ENCODE measurements at regions not wholly inside any gene's neighbourhood (a gene's known extent, or its start where the extent isn't known, plus 50 kb on each side); places are given as distances from the start of the nearest gene placed in this dataset.

DNA sequence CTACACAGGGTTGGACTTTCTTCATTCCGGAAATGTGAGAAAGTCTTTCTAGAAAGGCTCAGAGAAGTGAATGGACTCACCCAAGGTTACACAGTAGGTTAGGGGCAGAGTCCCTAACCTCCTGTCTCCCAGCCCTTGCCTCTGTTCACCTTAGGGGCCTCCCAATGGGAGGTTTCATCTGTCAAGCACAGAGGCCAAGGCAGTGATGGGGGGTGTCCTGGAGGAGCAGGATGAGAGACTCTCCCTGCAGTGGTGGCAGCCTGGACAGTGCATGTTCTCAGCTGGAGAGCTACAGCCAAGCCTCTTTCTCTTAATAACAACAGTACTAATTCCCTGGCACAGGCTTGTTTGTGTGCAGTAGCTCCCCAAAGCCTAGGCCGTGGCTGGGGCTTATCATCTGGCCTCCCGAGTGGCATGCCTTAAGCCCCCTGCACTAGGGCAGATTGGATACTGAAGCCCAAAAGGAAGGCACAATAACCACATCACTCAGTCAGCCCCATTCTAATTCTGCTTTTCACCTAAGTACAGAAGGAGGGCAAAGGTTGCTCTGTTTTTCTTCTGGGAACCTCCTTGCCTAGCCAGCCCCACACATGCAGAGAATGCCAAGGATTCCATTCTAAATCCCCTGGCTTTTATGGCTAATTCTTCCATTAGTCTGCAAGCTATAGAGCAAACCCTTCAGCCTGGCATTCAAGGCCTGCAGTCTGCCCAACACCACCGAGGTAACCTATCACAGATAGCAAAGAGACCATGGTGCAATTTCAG lies 50.2 kb upstream of the XPA start:
- DNase-seq (ENCODE audit: low read depth in 2 of 2) = no peak

DNA sequence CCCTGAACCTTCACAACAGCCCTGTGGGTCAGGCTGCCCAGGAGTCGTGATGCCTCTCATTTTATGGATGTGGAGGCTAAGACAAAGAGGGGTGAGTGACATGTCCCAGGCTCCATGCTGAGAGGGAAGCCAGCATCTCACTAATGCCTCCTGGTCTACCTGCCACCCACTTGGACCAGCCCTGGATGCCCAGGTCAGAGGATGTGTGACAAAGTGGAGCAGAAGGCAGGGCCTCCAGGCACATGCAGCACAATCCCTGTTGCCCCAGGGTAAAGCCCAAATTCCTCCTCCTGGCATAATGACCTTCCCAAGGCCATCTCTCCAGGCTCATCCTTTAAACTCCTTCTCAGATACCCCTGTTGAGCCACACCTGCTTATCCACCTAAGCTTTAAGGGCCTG lies 51.4 kb upstream of the XPA start:
- DNase-seq (ENCODE audit: low read depth in 2 of 2) = no peak

DNA sequence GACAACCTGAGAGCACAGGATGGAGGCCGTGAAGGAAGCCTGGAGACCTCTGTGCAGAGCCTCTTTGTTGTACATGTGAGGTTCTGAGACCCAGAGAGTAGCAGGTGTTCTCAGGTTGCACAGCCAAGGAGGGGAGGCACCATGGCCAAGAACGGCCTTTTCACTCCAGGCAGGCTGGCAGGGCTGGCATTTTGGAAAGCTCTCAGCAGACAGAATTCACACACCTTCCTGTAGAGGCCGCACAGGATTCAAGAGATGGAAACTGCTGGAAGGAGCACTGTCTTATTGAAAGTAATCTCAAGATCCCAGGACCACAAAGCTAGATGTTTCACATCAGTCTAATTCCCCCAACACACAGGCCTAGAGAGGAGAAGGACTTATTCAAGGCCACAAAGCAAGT lies 52.8 kb upstream of the XPA start:
- DNase-seq (ENCODE audit: low read depth in 2 of 2) = no peak

DNA sequence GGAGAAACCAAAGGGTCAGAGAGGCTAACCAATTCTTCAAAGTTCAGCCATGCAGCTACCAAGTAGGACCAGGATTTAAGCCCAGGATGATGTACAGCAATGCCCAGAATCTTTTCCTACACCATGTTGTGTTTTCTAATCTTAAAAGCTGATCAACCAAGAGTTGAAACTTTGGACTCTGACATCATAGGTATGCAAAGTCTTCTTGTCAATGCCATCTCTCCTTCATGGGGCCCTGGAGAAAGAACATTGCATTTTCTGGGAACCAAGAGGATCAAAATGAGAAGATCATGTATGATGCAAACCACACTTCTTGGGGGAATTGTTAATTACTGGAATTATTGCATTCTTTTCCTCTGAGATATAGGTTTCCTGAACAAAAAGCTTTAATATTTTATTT lies 54.4 kb upstream of the XPA start:
- DNase-seq (ENCODE audit: low read depth in 2 of 2) = no peak

DNA sequence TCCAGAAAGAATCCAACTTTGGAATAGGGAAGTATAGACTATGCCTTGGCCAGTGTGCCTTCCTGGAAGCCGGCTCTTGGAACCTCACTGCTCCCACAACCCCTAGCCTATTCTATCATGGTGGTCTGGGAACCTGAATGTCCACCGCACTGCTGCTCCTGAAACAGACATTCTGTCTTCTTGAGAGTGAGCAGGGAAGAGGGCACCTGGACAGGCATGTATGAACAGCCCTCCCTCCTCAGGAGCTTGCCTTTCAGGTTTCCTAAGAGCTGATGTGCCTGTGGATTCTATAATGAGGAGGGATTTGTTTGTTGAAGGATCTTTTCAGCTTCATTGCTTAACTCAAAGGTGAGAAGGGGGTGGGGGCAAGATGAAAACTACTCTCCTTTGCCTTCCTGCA lies 55.1 kb upstream of the XPA start:
- no peak for DNase-seq (ENCODE audit: low read depth in 2 of 2)

DNA sequence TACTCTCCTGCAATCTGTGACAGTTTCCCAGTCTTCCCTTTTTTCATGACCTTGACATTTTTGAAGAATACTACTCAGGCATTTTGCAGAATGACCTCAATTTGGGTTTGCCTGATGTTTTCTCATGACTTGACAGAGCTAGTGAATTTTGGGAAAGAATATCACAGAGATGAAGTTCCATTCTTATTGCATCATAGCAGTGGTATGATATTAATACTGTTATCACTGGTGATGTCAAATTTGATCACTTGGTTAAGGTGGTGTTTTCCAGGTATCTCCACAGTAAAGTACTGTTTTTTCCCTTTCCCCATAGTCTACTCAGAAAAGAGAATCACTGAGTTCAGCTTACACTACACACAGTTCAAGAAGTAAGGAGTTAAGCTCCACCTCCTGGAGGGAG lies 56.2 kb upstream of the XPA start:
- no peak for DNase-seq (ENCODE audit: low read depth in 2 of 2)

DNA sequence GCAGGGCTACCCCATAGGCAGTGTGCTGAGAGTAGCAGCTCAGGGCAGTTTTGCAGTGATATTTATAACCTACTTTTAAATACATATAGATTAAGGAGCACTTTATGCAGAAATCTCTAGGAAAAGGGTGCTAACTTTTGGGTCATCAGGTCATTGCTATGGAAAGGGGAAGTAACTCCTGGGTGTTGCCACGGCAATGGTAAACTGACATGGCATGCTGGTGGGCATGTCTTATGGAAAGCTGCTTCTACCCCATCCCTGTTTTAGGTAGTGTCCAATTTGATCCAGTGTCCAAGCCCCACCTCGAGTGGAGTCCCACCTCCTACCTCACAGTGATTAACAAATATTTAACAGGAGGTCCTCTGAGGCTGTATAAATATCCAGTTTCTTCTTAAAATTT lies 56.8 kb upstream of the XPA start:
- DNase-seq (ENCODE audit: low read depth in 2 of 2) = no peak

DNA sequence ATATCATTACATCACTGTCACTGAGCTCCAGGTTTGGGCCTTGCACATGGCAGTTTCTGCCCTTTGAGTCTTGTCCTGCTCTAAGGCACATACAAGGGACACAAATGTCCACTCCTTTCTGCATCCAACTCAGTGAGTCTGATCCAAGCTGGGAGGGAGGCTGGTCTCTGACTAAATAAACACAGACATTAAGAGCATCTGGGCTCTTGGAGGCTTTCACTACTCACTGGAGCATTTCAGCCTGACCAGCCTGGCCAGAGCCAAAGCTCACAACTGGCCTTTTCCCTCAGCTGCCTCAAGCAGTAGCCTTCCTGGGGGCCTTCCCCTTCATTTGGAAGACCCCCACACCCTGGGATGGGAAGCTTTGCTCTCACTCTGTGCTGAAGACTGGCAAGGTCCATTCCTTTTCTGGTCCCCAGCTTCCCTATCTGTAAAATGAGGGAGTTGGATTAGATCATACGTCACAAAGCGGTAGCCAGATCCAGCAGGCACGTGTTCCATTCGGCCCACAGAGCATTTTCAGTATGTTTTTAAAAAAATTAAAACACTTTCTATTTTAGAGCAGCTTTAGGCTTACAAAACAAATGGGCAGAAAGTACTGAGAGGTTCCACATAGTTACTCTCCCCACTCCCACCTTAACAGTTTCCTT lies 58.6 kb upstream of the XPA start:
- DNase-seq (ENCODE audit: low read depth in 2 of 2) = no peak

DNA sequence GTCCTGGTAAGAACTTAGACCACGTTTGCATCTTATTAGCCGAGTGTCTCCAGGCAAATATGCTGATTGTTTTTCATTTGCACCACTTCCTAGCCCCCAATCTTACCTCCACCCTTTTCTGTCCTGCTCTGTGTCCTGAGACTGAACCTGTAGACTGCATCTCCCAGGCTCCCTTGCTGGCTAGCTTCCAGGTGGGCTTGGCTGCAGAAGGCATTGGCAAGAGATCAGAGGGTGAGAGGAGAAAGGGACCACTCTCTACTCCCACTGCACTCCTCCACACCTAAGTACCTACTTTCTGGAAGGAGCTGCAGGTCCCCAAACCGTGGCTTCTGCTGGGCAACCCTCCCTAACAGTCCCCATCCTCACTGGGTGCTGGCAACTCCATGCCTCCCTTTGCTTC lies 59.9 kb upstream of the XPA start:
- DNase-seq (ENCODE audit: low read depth in 2 of 2) = no peak

DNA sequence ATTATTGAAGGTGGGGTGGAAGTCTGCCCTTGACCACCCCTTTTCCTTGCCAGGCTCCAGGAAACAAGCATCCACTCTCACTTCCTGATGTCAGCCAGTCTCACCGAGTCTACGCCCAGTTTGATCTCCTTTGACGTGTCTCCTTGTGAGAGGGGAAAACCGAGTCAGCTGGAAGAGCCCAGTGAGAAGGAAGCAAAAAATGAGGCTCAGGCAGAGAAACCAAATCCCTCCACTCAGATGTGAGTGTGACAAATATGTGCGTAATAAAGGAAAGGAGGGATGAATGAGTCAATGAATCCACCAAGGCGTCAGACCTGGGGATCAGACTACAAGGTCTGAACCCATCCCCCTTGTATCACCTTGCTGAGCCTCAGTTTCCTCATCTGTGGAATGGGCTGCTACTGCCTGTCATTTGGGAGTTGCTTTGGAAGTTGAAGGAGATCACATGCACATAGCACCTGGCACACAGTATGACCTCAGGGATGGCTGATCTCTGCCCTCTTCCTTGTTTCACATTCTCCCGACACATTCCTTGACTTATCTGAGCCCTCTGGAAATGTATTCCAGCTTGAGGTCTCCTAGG lies 61.3 kb upstream of the XPA start:
- no peak for DNase-seq (ENCODE audit: low read depth in 2 of 2)

DNA sequence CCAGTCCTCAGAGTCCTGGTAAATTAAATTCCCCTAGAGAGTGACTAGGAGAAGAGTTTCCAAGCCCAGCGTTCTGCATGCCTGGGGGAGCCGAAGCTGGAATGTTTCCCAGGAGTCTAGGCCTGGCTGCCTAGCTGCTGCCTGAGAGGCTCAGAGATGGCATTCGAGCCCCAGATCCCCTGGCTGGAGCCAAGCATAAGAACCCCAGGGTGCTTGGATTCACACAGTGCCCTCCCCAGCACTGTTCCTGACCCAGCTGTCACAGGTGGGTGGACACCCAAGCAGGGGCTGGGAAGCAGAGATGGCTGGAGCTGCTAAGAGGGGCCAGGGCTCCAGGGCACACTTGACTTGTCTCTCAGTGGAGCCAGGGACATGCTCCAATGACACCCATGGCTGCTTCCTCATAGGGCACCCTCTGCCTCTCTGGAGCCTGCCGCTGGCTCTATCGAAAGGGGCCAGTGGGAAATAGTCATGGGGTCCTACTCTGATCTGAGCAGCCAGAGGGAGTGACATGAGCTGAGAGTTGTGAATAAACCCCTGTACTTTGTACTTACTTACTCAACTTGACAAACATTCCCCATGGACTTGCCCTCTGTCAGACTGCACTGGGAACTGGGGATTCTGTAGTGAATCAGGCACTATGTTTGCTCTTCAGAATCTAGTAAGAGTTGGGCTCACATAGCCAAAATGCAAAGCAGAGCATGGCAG lies 62.6 kb upstream of the XPA start:
- DNase-seq (ENCODE audit: low read depth in 2 of 2) = no peak

DNA sequence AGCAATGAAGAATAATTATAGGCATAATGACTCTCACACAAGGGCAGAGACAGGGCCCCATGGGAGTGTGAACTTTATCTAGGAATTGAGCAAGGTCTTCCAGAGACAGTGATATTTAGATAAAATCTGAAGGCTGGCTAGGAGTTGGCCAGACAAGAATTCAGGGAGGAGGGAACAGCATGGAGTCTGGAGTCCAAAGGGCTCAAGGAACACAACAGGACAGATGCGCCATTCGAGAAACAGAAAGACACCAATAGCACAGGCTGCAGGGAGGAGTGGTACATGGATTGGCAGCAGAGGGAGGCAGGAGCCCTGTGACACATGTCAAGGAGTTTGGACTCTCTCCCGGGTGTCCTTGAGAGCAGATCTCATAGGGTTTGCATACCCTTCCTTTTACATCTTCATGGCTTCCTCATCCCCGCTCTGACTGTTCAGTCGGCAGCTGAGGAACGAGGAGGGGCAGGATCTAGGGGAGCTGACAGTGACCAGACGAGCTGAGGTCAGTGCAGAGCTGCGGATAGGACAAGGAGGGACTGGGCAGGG lies 64.0 kb upstream of the XPA start:
- no peak for DNase-seq (ENCODE audit: low read depth in 2 of 2)

DNA sequence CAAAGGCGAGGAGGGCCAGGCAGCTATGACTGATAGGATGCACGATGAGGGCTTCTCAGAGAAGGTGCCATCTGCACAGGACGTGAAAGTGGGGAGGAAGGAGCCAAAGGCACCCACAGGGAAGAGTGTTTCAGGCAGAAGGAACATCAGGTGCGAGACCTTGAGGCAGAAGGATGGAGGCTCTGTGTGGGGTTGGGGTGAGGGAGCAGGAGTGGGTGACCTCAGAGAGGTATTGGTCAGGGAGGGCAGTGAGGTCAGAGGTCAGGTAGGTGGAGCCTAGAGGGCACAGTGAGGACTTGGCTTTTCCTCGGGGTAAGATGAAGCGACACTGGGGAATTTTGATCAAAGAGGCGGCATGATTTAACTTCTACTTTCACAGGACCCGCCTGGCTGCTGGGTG lies 64.7 kb upstream of the XPA start:
- no peak for DNase-seq (ENCODE audit: low read depth in 2 of 2)

DNA sequence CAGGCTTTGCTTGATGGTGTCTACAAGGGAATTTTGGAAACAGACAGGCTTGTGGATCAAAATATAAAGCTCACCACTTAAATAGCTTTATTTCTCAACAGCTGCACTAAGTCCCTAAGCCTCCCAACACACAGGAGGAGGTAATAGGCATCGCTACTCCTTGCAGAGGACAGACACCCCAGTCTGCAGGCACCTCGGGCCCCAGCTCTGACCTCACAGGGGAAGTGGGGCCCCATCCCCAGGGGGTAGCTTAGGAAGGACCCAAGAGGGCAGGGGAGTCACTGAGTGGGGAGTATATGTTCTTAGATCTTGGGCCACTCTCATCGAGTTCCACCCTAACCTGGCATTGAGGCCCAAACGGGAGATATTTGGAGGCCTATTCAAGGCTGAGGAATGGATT lies 66.7 kb upstream of the XPA start:
- DNase-seq (ENCODE audit: low read depth in 2 of 2) = no peak

DNA sequence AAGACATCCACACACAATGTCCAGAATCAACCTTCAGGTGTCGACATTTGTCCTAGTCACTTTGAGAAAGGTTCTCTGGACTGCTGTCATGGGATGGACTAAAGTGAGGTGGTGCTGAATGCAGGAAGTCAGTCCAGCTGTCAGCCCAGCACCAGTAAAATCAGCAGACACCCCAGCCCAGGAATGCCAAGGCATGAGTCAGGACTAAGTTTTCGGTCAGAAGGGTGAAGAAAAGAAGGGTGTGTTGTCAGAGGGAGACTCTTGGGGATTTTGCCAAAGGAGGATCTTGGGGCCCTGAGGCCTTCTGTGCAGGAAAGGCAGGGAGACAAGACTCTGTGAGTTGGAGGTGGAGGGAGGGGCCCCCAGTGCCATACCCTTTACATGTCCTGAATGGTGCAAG lies 69.0 kb upstream of the XPA start:
- no peak for DNase-seq (ENCODE audit: low read depth in 2 of 2)

DNA sequence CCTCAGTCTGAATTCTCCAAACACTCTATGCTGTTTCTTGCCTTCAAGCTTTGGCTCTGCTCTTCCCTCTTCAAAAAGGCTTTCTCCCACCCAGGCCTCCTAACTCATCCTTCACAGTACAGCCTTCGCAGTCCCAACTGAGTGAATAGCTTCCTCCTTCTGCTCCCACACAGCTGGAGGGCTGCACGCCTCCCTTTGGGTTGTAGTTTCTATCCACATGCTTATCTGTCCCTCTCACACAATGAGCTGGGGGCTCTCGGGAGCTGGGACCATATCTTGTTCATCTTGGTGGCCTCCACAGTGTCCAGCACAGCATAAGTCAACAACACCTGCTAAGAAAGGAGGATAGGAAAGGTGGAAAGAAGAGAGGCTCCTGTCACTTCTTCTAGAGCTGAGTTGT lies 69.5 kb upstream of the XPA start:
- DNase-seq (ENCODE audit: low read depth in 2 of 2) = no peak

DNA sequence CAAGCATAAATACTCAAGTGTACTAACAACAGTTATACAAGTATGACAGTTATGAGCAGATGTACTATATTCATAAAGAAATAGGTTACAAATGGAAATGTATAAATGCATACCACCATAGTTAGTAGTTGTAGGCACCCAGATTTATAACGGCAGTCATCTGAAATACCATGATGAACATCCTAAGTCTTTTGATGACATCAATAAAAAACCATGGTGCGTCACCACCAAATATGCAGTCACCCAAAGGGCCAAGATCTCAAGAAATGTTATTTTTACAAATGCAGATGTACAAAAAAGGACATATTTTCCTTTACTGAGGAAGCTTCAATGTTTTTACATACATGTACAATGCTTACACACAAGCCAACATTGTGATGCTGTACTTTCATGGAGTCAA lies 70.8 kb upstream of the XPA start:
- no peak for DNase-seq (ENCODE audit: low read depth in 2 of 2)

DNA sequence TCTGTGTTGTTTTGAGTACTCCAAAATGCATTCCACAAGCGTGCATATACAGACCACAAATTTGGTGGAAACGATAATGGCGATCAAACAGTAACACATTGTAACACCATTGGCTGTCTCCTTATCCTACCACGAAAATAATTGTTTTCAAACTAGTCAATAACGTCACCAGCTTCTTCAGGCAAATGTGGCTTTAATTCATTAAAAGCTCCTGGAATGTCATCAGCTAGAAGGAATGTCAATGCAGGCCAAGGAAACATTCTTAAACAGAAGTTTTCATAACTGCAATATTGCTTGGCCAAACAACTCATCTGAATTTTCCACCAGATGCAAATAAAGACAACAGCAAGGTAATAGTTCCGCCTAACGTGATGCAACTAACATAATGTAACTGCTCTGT lies 71.6 kb upstream of the XPA start:
- DNase-seq (ENCODE audit: low read depth in 2 of 2) = no peak

DNA sequence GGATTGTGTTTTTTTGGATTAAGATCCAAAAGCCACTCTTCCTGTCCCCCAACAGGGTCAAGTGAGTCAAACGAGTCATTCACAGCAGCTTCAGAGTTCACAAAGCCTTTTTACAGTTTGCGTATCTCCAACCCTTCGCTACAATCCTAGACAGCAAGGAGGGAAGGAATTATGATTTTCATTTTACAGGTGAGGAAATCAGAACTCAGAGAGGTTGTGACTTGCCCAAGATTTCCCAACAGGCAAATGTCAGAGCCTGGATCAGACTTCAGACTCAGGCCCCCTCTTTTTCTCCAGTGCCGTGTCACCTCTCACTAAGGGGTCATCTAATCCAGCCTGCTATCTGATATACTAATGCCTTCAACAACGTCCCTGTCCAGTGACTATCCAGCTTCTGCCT lies 72.1 kb upstream of the XPA start:
- DNase-seq (ENCODE audit: low read depth in 2 of 2) = no peak

DNA sequence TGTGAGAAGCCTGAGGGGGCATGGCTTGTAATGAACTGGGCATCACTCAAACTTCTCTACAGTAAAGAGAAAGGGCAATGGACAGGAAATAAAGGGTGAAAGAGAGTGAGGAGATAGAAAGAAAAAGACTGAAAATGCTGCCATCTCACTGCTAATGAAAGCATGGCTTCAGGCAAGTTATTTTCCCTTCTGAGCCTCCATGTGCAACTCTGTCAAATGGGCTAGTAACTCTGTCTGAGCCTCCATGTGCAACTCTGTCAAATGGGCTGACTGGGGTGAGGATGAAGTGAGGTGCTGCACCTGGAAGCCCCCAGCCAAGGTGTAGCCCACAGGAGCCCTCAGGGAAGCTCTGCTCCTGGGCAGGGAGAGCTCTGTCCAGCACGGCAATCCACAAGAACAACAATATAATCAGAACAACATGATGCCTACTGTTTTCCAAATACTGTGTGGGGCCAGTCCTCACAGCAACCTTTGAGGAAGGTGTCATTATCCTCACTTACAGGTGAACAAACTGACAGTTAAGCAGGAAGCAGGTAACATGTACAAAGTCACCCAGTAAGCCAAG lies 73.8 kb upstream of the XPA start:
- no peak for DNase-seq (ENCODE audit: low read depth in 2 of 2)

DNA sequence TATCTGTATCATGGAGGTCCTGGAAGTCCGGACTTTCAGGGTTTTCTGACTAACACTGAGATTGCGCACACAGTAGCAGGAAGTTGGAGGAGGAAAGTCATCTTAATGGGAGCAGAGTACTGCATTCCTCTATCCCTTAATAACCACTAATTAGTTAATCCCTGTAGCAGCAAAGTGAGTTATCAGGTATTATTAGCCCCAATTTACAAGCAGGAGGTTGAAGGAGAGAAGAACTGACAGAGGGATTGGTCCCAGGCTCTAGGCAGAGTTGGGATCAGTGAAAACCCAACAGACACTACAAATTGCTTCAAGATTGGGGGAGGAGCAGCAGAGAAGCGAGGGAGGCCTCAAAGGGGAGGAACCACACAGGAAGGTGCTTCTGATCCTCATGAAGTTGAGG lies 74.5 kb upstream of the XPA start:
- DNase-seq (ENCODE audit: low read depth in 2 of 2) = no peak

DNA sequence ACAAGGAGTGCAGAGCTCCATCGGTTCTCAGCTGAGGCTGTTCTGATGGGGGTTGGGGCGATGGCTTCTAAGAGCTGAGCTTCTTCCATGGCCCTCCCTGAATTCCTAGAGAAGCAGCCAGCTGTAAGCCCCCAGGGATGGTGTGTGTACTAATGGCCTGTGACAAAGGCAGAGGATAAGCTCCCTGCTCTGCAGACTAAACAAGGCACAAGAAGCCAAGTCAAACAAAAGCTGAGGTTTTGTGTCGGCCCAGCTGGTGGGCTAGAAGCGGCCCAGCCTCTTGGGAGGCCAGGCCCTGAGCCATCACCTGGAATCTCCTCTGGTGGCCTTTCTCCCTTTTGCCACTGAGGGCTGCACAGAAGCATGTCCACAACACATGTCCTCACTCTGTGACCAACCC lies 75.0 kb upstream of the XPA start:
- no peak for DNase-seq (ENCODE audit: low read depth in 2 of 2)

Data from stimulated activated CD4-positive, alpha-beta T cell treated with anti-CD3 and anti-CD28 coated beads, Interleukin-4, amount 100 ng/mL, for 48 hours (primary cell).